ENCODE measurements at regions not wholly inside any gene's neighbourhood (a gene's known extent, or its start where the extent isn't known, plus 50 kb on each side); places are given as distances from the start of the nearest gene placed in this dataset.
"Not testable (repeated sequence)": the region's sequence is repeated elsewhere in the genome, so short reads cannot be mapped to it uniquely, and the experiment has no call there.

- TF ChIP-seq POLR2A (IDR thresholded peaks at IDR 0.05) = no peak
- TF ChIP-seq CTCF (IDR thresholded peaks at IDR 0.05 in 8 of 11, conservative IDR thresholded peaks at IDR 0.05 in 3 of 11) = no peak
- no peak for TF ChIP-seq POLR2AphosphoS5 (IDR thresholded peaks at IDR 0.05)
- Histone ChIP-seq H3K36me3 (no peaks in the 10 kb centered on the region), H3K9me3 (no peaks in the 10 kb centered on the region), H3K4me3 (no peak overlapping the region), H3K27me3 (replicated peaks in 1 of 7) (no peaks in the 10 kb centered on the region), H3K27ac (no peak overlapping the region), H3K4me1 (no peaks in the 10 kb centered on the region)
- 84 to 96% (median 89%) methylated on average over 6 to 7 of the region's 7 CpGs for WGBS, 5 donors
- intact Hi-C loops (cut with DNase I; ENCODE audit: low total_unique reads) = no loop called here
- DNase-seq = no peak
Observed at GRCh38 chrX:114050075-114050796, 533.6 kb upstream of the HTR2C start.

- no peak for DNase-seq
- Histone ChIP-seq H3K4me3 (no peak overlapping the region), H3K4me1 (no peaks in the 10 kb centered on the region), H3K36me3 (no peaks in the 10 kb centered on the region), H3K9me3 (no peaks in the 10 kb centered on the region), H3K27me3 (replicated peaks in 1 of 7) (no peaks in the 10 kb centered on the region), H3K27ac (no peak overlapping the region)
- TF ChIP-seq POLR2A (IDR thresholded peaks at IDR 0.05) = no peak
- TF ChIP-seq CTCF (IDR thresholded peaks at IDR 0.05 in 8 of 11, conservative IDR thresholded peaks at IDR 0.05 in 3 of 11) = no peak
- WGBS, 5 donors = 74 to 98% (median 86%) methylated on average over 3 of the region's 3 CpGs
- intact Hi-C loops (cut with DNase I; ENCODE audit: low total_unique reads) = no loop called here
Observed at GRCh38 chrX:114049063-114049462, 534.8 kb upstream of the HTR2C start.

- no peak for DNase-seq
- Histone ChIP-seq H3K4me1 (no peaks in the 10 kb centered on the region), H3K27me3 (replicated peaks in 1 of 7) (no peaks in the 10 kb centered on the region), H3K36me3 (no peaks in the 10 kb centered on the region), H3K27ac (no peak overlapping the region), H3K4me3 (no peak overlapping the region), H3K9me3 (no peaks in the 10 kb centered on the region)
- TF ChIP-seq POLR2AphosphoS5 (IDR thresholded peaks at IDR 0.05) = no peak
- TF ChIP-seq CTCF (IDR thresholded peaks at IDR 0.05 in 8 of 11, conservative IDR thresholded peaks at IDR 0.05 in 3 of 11) = no peak
- no peak for TF ChIP-seq POLR2A (IDR thresholded peaks at IDR 0.05)
- intact Hi-C loops (cut with DNase I; ENCODE audit: low total_unique reads) = no loop called here
- WGBS, 5 donors = 48 to 58% (median 53%) methylated on average over 6 to 7 of the region's 7 CpGs
Observed at GRCh38 chrX:114047558-114047957, 536.3 kb upstream of the HTR2C start.

GRCh38 chrX:114046695-114047279 is 537.1 kb upstream of the HTR2C start:
- DNase-seq = no peak
- Histone ChIP-seq H3K27ac (no peak overlapping the region), H3K9me3 (no peaks in the 10 kb centered on the region), H3K27me3 (replicated peaks in 1 of 7) (no peaks in the 10 kb centered on the region), H3K4me1 (no peaks in the 10 kb centered on the region), H3K36me3 (no peaks in the 10 kb centered on the region), H3K4me3 (no peak overlapping the region)
- no peak for TF ChIP-seq POLR2A (IDR thresholded peaks at IDR 0.05)
- intact Hi-C loops (cut with DNase I; ENCODE audit: low total_unique reads) = no loop called here
- 70 to 81% (median 75%) methylated on average over 6 of the region's 6 CpGs for WGBS, 5 donors

GRCh38 chrX:114041470-114041869 is 542.4 kb upstream of the HTR2C start:
- H3K36me3 ChIP-seq = not testable (repeated sequence)

GRCh38 chrX:114040661-114041269 is 543.1 kb upstream of the HTR2C start:
- H3K27ac ChIP-seq; H3K4me1 ChIP-seq; intact Hi-C loops (cut with DNase I; ENCODE audit: low total_unique reads); H3K4me3 ChIP-seq; H3K27me3 ChIP-seq (replicated peaks in 1 of 7); DNase-seq; H3K36me3 ChIP-seq: not testable (repeated sequence)
- 75 to 87% (median 82%) methylated on average over 14 to 18 of the region's 18 CpGs for WGBS, 5 donors
- H3K9me3 ChIP-seq = peaks cover 0 to 15% (median 0%) of the 10 kb centered on the region in 8 donors

More at GRCh38 chrX:114041470-114041869, 542.4 kb upstream of the HTR2C start:
- H3K4me1 ChIP-seq; H3K27me3 ChIP-seq (replicated peaks in 1 of 7); intact Hi-C loops (cut with DNase I; ENCODE audit: low total_unique reads); H3K27ac ChIP-seq; H3K4me3 ChIP-seq; DNase-seq: not testable (repeated sequence)
- 74 to 93% (median 82%) methylated on average over 7 to 8 of the region's 8 CpGs for WGBS, 5 donors
- H3K9me3 ChIP-seq = peaks cover 0 to 15% (median 0%) of the 10 kb centered on the region in 8 donors

- H3K4me1 ChIP-seq; H3K27ac ChIP-seq; H3K36me3 ChIP-seq; H3K27me3 ChIP-seq (replicated peaks in 1 of 7); DNase-seq; H3K4me3 ChIP-seq; intact Hi-C loops (cut with DNase I; ENCODE audit: low total_unique reads): not testable (repeated sequence)
- WGBS, 5 donors = 65 to 76% (median 70%) methylated on average over 6 to 8 of the region's 8 CpGs
- H3K9me3 ChIP-seq = peaks cover 0 to 15% (median 0%) of the 10 kb centered on the region in 8 donors
Observed at GRCh38 chrX:114040111-114040510, 543.8 kb upstream of the HTR2C start.
